Cardiac fibroblast (primary cell): ENCODE measurements at regions not wholly inside any gene's neighbourhood (a gene's known extent, or its start where the extent isn't known, plus 50 kb on each side); places are given as distances from the start of the nearest gene placed in this dataset.

Experiments used
- DNase-seq, 2 donors: peaks; one replicate each; pipeline versions ENCODE4 v3.0.0 to v3.0.0-alpha.2; 2010; ENCODE audit warnings: low read depth in 2 of 2
- H3K4me3 ChIP-seq, 2 donors: replicated peaks in 1 of 2; 1 replicate in 1 of 2; 2 replicates in 1 of 2; pipeline ENCODE4 v1.5.1; 2011; ENCODE audit warnings: low read depth in 2 of 2, low read length in 2 of 2, mild to moderate bottlenecking in 2 of 2, moderate library complexity in 1 of 2
- TF ChIP-seq, protein P1 (sequence below): IDR thresholded peaks from one replicate; pipeline ENCODE4 v1.5.1; 2011; ENCODE audit warnings: low read depth, mild to moderate bottlenecking, low read length, inconsistent platforms

DNA sequence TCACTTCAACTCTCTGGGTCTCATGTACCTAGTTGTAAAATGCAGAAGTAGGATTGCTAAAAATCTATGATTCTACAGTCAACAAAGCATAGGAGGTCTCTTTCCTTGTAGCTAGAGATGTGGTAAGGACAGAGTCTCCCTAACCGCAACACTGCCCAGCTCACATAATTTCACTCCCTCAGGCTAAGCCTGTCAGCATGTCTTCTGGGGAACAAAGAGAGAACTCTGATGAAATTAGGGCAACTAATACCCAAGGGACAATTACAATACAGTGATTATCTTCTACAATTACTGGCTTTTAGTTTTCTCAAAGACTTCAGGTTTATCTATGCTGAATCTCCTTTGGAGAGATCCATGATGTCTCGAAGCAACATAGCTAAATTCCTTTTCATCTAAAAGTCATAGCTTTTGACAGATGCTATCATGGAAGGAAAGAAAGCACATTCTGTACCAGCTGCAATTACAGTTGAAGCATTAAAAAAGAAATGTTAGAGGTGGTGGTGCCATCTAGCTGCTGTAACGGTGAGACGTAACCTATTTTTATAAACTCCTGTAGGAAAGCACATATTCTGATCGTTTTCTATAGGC, 141.1 kb upstream of the TARS1 start:
- TF ChIP-seq, protein P1, sequence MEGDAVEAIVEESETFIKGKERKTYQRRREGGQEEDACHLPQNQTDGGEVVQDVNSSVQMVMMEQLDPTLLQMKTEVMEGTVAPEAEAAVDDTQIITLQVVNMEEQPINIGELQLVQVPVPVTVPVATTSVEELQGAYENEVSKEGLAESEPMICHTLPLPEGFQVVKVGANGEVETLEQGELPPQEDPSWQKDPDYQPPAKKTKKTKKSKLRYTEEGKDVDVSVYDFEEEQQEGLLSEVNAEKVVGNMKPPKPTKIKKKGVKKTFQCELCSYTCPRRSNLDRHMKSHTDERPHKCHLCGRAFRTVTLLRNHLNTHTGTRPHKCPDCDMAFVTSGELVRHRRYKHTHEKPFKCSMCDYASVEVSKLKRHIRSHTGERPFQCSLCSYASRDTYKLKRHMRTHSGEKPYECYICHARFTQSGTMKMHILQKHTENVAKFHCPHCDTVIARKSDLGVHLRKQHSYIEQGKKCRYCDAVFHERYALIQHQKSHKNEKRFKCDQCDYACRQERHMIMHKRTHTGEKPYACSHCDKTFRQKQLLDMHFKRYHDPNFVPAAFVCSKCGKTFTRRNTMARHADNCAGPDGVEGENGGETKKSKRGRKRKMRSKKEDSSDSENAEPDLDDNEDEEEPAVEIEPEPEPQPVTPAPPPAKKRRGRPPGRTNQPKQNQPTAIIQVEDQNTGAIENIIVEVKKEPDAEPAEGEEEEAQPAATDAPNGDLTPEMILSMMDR: peak; percentile 51
- no peak overlapping the region for H3K4me3 ChIP-seq
- peak; percentile 86 to 91 for DNase-seq

DNA sequence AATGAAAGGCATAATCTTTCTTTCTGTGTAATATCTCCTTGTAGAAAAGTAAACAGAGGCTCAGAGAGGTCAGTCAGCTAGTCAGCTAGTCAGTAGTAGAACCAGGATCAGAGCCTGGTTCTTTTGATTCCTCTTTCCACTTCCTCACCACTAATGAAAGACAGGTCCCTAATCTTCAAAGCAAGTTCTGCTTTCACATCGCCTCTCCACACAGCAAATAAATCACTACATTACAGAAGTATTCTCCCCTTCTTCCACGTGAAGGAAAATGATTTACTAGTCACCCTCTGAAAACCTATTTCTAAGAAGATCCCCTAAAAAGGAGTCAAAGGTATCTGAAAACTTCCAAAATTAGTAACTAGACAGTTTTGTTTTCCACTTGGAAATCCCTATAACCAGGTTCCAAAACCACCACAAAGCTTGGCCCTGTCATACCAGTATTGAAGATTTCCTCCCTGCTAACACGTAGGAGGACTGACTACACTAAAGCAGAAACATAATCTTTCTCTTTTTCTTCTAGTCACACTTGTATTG, 140.5 kb upstream of the TARS1 start:
- TF ChIP-seq, protein P1: no peak
- DNase-seq: peak in 1 of 2 donors; percentile 17

DNA sequence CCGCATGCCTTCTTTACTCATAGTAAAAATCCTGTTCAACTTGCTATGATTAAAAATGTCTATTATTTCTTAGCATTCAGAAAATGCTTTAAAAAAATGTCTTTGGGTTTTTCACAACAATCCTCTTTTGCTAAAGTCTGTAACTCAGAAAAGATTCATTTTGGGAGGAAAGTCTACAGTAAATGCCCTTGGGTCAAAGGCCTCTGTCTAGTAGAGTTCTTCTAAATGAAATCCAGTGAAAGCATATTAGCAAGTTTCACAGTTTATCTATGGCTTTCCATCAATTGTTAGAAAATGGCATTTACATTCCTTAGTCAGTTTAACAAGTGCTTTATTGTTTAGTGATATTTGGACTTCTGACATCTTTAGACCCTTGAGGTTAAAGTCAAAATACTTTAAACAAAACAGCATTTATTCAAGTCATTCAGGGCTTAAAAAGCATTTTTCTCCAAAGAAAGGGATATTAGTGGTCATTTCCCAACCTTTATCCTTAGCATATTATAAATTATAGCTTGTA, 137.1 kb upstream of the TARS1 start:
- DNase-seq: no peak
- H3K4me3 ChIP-seq: no peak overlapping the region
- TF ChIP-seq, protein P1: no peak

More for the DNA sequence above, 140.5 kb upstream of the TARS1 start:
- H3K4me3 ChIP-seq: no peak overlapping the region

DNA sequence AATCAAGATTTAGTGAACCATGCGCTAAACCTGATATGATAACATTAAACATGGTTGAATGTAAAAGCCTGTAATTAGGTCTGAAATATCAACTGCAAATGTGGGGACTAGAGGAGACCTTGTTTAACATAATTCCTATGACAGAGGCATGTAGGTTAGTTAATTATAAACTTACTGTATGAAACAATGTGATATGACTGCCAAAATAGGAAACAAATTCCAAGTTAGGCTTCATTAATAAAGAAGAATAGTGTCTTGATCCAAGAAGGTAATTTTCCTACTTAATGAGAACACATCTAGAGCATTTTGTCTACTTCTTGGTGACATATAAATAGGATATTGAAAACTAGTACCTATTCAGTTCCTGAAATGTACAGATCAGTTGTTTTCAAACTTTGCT, 136.2 kb upstream of the TARS1 start:
- TF ChIP-seq, protein P1: no peak
- H3K4me3 ChIP-seq: no peak overlapping the region
- no peak for DNase-seq

DNA sequence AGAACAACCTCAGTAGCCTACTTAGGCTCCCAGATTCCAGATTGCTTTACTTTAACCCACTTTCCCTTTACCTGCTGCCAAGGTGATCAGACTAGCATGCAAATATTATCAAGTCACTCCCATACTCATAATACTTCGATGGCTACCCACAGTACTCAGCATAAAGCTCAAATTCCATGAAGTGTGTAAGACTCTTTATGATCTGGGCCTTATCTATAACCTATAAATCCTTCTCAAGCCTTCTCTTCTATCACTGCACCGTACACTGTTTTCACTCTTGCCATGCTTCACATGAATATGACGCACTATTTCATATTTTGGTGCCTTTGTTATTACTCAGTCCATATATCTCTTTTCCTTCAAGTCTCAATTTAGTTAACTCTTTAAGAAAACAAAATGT, 135.2 kb upstream of the TARS1 start:
- TF ChIP-seq, protein P1: no peak
- no peak overlapping the region for H3K4me3 ChIP-seq

DNA sequence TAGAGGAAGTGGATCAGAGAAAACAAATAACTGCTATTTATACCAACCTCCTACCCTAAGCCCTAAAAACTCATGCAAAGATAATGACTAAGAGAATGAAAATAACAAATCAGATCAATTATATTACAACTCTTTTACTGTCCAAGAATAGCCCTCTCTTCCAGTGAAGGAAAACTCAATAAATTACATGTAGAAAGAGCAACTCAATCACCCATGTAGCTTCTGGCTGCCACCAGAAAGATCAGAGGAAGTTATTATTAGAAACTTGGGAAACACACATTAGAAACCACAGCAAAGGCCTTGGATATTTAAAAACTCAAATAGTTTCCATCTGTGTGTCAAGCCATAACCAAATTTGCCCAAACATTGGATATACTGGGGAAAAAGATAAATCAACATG, 134.0 kb upstream of the TARS1 start:
- TF ChIP-seq, protein P1: no peak
- peak in 1 of 2 donors; percentile 20 for DNase-seq
- H3K4me3 ChIP-seq: no peak overlapping the region

More for the DNA sequence above, 135.2 kb upstream of the TARS1 start:
- DNase-seq: no peak

DNA sequence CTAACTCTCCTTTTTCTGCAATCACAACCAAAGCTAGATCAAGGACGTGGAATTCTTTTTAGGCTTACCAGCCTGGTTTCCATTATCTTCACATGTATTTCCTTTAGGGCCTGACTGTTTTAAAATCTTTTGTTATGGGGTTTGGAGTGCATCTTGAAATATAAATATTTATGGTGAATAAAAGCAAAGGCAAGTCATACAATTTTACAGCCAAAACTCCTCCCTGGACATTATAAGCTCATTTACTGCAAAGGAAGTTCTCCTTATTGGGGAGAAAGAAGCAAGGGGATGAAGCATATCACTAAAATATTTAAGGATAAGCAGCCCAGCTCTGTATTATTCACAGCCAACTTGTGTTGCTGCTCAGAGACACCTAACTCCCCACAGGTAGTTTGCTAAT, 132.2 kb upstream of the TARS1 start:
- DNase-seq: no peak
- TF ChIP-seq, protein P1: no peak
- no peak overlapping the region for H3K4me3 ChIP-seq
